ENCODE measurements at regions not wholly inside any gene's neighbourhood (a gene's known extent, or its start where the extent isn't known, plus 50 kb on each side); places are given as distances from the start of the nearest gene placed in this dataset.

- Mint-ChIP-seq H3K27ac (no peak overlapping the region), H3K4me1 (no peaks in the 10 kb centered on the region), H3K27me3 (no peaks in the 10 kb centered on the region), H3K36me3 (ENCODE audit: low read depth) (no peaks in the 10 kb centered on the region), H3K9me3 (no peaks in the 10 kb centered on the region), H3K4me3 (no peak overlapping the region)
- ChIA-PET POLR2A (no interaction called here), CTCF (no interaction called here)
- DNase-seq = no peak
These were observed 433.0 kb downstream of the LRIG3 start for GRCh38 chr12:58487255-58487654.

- Mint-ChIP-seq H3K27me3 (no peaks in the 10 kb centered on the region), H3K27ac (no peak overlapping the region), H3K9me3 (no peaks in the 10 kb centered on the region), H3K4me1 (no peaks in the 10 kb centered on the region), H3K4me3 (no peak overlapping the region), H3K36me3 (ENCODE audit: low read depth) (no peaks in the 10 kb centered on the region)
- ChIA-PET CTCF (no interaction called here), POLR2A (no interaction called here)
- no peak for DNase-seq
These were observed 432.6 kb downstream of the LRIG3 start for GRCh38 chr12:58487678-58488161.

- CTCF ChIA-PET = no interaction called here
- Mint-ChIP-seq H3K36me3 (ENCODE audit: low read depth) (no peaks in the 10 kb centered on the region), H3K4me1 (no peaks in the 10 kb centered on the region), H3K9me3 (no peaks in the 10 kb centered on the region), H3K27me3 (no peaks in the 10 kb centered on the region), H3K4me3 (no peak overlapping the region), H3K27ac (no peak overlapping the region)
- no peak for DNase-seq
- POLR2A ChIA-PET = no interaction called here
These were observed 430.9 kb downstream of the LRIG3 start for GRCh38 chr12:58489394-58489793.

GRCh38 chr12:58491306-58491705 lies 429.0 kb downstream of the LRIG3 start:
- H3K9me3 Mint-ChIP-seq = no peaks in the 10 kb centered on the region
- H3K27me3 Mint-ChIP-seq = no peaks in the 10 kb centered on the region
- ChIA-PET CTCF (no interaction called here), POLR2A (no interaction called here)
- H3K36me3 Mint-ChIP-seq (ENCODE audit: low read depth) = no peaks in the 10 kb centered on the region
- DNase-seq = no peak
- no peak overlapping the region for H3K4me3 Mint-ChIP-seq
- H3K4me1 Mint-ChIP-seq = no peaks in the 10 kb centered on the region
- no peak overlapping the region for H3K27ac Mint-ChIP-seq

- no peaks in the 10 kb centered on the region for H3K27me3 Mint-ChIP-seq
- no peak for DNase-seq
- ChIA-PET POLR2A (no interaction called here), CTCF (no interaction called here)
- no peaks in the 10 kb centered on the region for H3K9me3 Mint-ChIP-seq
- no peaks in the 10 kb centered on the region for H3K36me3 Mint-ChIP-seq (ENCODE audit: low read depth)
- no peak overlapping the region for H3K27ac Mint-ChIP-seq
- H3K4me1 Mint-ChIP-seq = no peaks in the 10 kb centered on the region
- H3K4me3 Mint-ChIP-seq = no peak overlapping the region
These were observed 423.7 kb downstream of the LRIG3 start for GRCh38 chr12:58496411-58497190.

- Mint-ChIP-seq H3K4me1 (no peaks in the 10 kb centered on the region), H3K9me3 (no peaks in the 10 kb centered on the region), H3K27ac (no peak overlapping the region), H3K36me3 (ENCODE audit: low read depth) (no peaks in the 10 kb centered on the region), H3K4me3 (no peak overlapping the region), H3K27me3 (no peaks in the 10 kb centered on the region)
- POLR2A ChIA-PET = no interaction called here
- CTCF ChIA-PET = interaction anchor here (0.7 kb wide), 1 partner anchor 57 kb away, joined by 3 read pairs; no protein-coding TSS in a partner anchor
- no peak for DNase-seq
These were observed 419.9 kb downstream of the LRIG3 start for GRCh38 chr12:58500399-58500798.

- ChIA-PET CTCF (no interaction called here), POLR2A (no interaction called here)
- DNase-seq = no peak
- Mint-ChIP-seq H3K4me1 (no peaks in the 10 kb centered on the region), H3K36me3 (ENCODE audit: low read depth) (no peaks in the 10 kb centered on the region), H3K4me3 (no peak overlapping the region), H3K9me3 (no peaks in the 10 kb centered on the region), H3K27ac (no peak overlapping the region), H3K27me3 (no peaks in the 10 kb centered on the region)
These were observed 418.1 kb downstream of the LRIG3 start for GRCh38 chr12:58502226-58502625.

GRCh38 chr12:58502841-58503240 lies 417.5 kb downstream of the LRIG3 start:
- POLR2A ChIA-PET = no interaction called here
- H3K4me3 Mint-ChIP-seq = no peak overlapping the region

GRCh38 chr12:58503731-58504130 lies 416.6 kb downstream of the LRIG3 start:
- CTCF ChIA-PET = no interaction called here
- H3K27ac Mint-ChIP-seq = no peak overlapping the region
- POLR2A ChIA-PET = no interaction called here
- no peaks in the 10 kb centered on the region for H3K9me3 Mint-ChIP-seq
- no peaks in the 10 kb centered on the region for H3K27me3 Mint-ChIP-seq
- DNase-seq = no peak
- H3K4me1 Mint-ChIP-seq = no peaks in the 10 kb centered on the region
- H3K4me3 Mint-ChIP-seq = no peak overlapping the region
- no peaks in the 10 kb centered on the region for H3K36me3 Mint-ChIP-seq (ENCODE audit: low read depth)

More at GRCh38 chr12:58502841-58503240, 417.5 kb downstream of the LRIG3 start:
- no peaks in the 10 kb centered on the region for H3K9me3 Mint-ChIP-seq
- DNase-seq = no peak
- CTCF ChIA-PET = no interaction called here
- H3K27me3 Mint-ChIP-seq = no peaks in the 10 kb centered on the region
- H3K36me3 Mint-ChIP-seq (ENCODE audit: low read depth) = no peaks in the 10 kb centered on the region
- no peak overlapping the region for H3K27ac Mint-ChIP-seq
- H3K4me1 Mint-ChIP-seq = no peaks in the 10 kb centered on the region

GRCh38 chr12:58504143-58504938 lies 416.0 kb downstream of the LRIG3 start:
- H3K27ac Mint-ChIP-seq = no peak overlapping the region
- POLR2A ChIA-PET = no interaction called here

GRCh38 chr12:58509116-58509885 lies 411.0 kb downstream of the LRIG3 start:
- Mint-ChIP-seq H3K4me1 (no peaks in the 10 kb centered on the region), H3K4me3 (no peak overlapping the region), H3K27ac (no peak overlapping the region), H3K27me3 (no peaks in the 10 kb centered on the region), H3K9me3 (peaks cover 2% of the 10 kb centered on the region), H3K36me3 (ENCODE audit: low read depth) (no peaks in the 10 kb centered on the region)
- ChIA-PET POLR2A (no interaction called here), CTCF (no interaction called here)
- DNase-seq = no peak

More at GRCh38 chr12:58504143-58504938, 416.0 kb downstream of the LRIG3 start:
- Mint-ChIP-seq H3K36me3 (ENCODE audit: low read depth) (no peaks in the 10 kb centered on the region), H3K4me1 (no peaks in the 10 kb centered on the region), H3K9me3 (no peaks in the 10 kb centered on the region), H3K27me3 (no peaks in the 10 kb centered on the region), H3K4me3 (no peak overlapping the region)
- no peak for DNase-seq
- CTCF ChIA-PET = no interaction called here

GRCh38 chr12:58513301-58513834 lies 406.9 kb downstream of the LRIG3 start:
- Mint-ChIP-seq H3K27ac (no peak overlapping the region), H3K4me1 (no peaks in the 10 kb centered on the region), H3K4me3 (no peak overlapping the region), H3K27me3 (no peaks in the 10 kb centered on the region), H3K9me3 (peaks cover 12% of the 10 kb centered on the region), H3K36me3 (ENCODE audit: low read depth) (no peaks in the 10 kb centered on the region)
- ChIA-PET CTCF (no interaction called here), POLR2A (no interaction called here)
- no peak for DNase-seq

- POLR2A ChIA-PET = no interaction called here
These were observed 406.5 kb downstream of the LRIG3 start for GRCh38 chr12:58513852-58514251.

More at GRCh38 chr12:58513852-58514251, 406.5 kb downstream of the LRIG3 start:
- Mint-ChIP-seq H3K27ac (no peak overlapping the region), H3K27me3 (no peaks in the 10 kb centered on the region), H3K36me3 (ENCODE audit: low read depth) (no peaks in the 10 kb centered on the region), H3K9me3 (peaks cover 16% of the 10 kb centered on the region), H3K4me1 (no peaks in the 10 kb centered on the region), H3K4me3 (no peak overlapping the region)
- CTCF ChIA-PET = no interaction called here
- DNase-seq = no peak

Measured in activated CD4-positive, alpha-beta memory T cell treated with anti-CD3 and anti-CD28 coated beads, Interleukin-2, amount 10 ng/mL, durations not matched to agents 7 days and 5 days (primary cell).